ENCODE measurements at regions not wholly inside any gene's neighbourhood (a gene's known extent, or its start where the extent isn't known, plus 50 kb on each side); places are given as distances from the start of the nearest gene placed in this dataset.
A peak's percentile ranks its signal among the peaks of the same experiment; 100 is the strongest.

DNA sequence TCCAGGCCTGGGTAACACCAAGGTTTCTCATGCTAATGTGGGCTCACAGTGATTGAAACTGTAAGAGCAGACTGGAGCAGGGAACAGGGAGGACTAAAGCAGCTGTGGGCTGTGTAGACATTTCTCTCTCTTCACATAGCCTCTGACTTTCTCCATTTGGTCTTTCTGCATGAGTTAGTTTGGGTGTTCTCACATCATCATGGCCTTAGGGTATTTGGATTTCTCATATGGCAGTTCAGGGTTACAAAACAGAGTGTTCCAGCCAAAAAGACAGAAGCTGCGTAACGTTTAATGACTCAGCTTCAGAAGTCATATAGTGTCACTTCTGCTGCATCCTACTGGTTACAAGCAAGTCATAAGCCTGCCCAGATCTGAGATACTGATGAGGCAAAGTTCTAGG lies 52.0 kb upstream of the OSBPL8 start:
- no peak for DNase-seq

DNA sequence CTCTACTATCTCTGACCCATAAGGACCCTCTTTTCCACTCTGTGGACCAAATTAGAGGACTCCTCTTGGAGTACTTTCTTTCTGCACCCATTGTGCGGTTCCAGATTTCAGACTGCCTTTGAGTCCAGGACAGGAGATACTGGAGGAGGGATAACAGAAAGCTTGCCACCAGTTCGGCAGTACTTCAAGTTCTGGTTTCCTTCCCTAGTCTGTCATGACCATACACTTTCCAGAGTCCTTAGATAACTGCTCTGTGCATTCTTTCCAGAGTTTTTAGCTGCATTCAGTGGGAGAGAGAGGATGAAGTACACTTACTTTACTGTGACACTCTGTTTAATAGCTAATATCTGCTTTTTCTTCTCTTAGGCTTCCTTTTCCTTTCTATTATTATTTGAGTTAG lies 54.8 kb upstream of the OSBPL8 start:
- DNase-seq: no peak

DNA sequence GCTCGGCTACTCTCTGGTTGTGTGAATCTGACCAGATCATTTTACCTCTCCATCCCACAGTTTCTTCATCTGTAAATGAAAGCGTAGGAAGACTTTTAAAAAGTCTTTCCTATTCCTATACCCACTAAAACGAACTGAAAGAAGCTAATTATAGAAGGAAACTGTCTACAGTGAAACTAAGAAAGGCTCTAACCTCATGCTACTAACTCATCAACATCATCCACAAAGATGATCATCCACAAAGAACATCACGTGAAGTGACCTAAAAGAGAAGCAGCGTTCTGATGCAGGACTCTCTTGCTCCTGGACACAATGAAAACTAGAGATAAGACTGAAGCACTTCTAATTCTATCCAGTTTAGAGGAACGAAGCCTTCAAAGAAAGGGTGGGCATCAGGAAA lies 58.5 kb upstream of the OSBPL8 start:
- no peak for DNase-seq

DNA sequence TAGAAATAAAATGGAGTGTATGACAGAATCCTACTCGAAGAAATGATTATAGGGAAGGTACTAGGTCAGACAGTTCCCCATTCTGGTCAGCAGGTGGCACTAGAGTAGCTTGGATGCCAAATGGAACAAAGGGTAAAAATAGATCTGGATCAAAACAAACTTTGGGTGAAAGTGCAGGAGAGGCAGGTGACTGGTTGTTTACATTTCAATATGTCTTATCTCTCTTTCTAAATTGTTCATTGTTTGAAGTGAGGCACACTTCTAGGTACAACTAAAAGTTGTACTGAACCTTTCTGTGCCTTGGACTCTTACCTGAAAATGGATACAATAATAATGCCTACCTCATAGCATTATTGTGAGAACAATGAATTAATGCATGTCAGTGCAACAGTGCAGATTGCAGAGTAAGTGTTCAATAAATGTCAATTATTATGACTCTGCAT lies 62.0 kb upstream of the OSBPL8 start:
- DNase-seq: peak; percentile 31

DNA sequence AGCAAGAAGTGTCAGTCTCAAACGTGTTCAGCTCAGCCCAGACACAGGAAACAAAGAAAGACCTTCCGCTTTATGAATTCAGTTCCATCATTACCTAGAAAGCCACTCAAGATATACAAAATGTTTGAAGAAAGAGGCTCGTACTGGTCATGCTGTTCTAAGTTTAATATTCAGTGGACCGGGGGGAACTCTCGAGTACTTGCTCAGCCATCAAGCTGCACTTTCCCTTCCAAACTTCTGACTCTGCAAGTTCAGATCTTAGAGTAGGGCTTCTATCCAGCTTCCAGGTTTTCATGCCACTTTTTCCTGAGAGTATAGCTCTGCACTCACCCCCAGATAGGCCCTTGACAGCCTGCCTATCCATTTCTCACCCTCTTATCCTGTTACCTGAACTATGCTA lies 62.8 kb upstream of the OSBPL8 start:
- no peak for DNase-seq

DNA sequence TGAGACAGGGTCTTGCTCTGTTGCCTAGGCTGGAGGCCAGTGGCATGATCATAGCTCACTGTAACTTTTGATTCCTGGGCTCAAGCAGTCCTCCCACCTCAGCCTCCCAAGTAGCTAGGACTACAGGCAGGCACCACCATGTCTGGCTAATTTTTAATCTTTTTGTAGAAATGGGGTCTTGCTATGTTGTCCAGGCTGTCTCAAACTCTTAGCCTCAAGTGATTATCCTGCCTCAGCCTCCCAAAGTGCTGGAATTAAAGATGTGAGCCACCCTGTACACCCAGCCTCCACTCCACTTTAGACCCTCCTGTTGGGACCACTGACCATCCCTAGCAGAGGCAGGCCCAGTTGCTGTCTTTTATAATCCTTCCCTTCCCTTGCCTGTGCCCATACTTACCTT lies 63.3 kb upstream of the OSBPL8 start:
- no peak for DNase-seq

DNA sequence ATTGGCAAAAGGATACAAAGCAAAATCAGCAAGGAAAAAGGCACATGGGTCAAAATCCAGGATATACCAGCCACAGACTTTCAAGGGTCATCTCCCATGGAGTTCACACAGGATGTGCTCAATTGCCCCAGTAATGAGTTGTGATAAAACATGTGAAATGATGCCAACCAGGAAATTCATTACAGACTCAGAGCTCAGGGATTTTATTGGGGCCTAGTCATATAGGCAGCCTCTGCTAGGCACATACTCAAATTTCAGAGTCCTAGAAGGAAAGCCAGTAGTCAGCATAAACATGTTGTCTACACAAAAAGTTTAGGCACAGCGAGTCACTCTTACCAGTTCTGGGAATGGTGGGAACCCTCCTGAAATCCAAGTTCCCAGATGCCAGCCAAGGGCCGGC lies 64.4 kb upstream of the OSBPL8 start:
- DNase-seq: no peak

DNA sequence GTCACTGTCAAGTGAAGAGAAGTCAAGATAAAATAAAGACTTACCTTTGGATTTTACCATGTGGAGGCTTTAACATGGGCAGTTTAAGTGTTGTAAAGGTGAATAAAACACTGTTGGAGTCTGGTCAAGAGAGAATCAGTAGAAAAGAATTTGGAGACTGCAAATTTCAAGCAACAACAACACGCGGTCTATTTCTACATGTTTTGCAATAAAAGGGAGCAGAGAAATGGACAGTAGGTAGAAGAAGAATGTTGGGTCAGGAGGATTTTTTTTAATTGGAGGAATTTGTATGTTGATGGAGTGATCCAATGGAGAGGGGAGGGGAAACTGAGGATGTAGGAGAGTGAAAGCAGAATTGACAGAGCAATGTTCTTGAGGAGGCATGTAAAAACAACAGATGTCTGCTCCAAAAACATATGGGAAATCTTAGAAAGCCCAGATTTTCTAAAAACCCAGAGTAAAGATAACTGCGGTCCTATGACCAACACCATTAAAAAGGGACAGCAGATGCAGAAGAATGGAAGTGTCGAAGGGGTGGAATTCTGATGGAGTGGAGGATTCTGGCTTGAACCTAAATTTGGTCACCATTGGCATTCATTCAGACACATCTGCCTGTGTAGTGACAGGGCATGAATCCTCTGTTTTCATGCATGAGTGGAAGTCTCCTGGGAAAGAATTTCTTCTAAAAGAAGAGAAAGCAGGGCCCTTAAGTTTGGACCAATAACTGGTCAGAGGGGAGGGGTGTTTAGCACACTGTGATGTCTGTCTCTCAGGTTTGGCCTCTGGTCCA lies 68.0 kb upstream of the OSBPL8 start:
- no peak for DNase-seq

DNA sequence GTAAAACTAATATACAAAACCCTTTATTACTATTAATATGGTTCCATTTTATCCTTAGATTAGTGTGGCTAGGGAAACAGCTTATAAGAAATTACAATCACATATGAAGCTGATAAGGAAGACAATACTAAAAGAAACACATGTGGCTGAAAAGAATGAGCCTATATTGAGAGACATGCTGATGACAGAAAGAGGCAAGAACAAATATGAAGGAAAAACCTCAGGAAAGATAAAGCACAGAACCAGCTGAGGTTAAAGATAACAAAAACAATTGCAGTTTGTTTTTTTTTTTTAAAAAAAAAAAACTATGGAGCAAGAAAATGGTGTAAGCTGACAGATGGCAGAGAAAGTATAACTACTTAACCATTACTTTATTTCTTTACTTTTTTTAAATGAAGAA lies 69.2 kb upstream of the OSBPL8 start:
- DNase-seq: no peak

DNA sequence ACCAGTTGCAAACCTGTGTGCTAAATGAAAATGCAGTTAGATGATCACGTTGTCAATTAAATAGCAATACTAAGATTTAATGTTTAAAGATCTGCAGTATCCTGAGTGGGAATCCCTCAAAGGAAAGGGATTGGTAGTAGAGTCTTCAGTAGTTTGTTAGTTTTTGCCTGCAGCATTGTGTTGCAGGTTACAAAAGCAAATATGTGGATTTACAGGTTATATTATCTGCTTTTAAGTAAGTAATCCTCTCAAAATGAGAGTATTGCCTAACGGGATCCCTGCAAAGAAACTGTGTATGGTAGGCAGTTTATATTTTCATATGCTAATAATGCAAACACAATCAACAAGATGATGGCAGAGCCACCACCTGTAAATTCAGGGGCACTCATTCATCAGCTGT lies 72.2 kb upstream of the OSBPL8 start:
- no peak for DNase-seq

DNA sequence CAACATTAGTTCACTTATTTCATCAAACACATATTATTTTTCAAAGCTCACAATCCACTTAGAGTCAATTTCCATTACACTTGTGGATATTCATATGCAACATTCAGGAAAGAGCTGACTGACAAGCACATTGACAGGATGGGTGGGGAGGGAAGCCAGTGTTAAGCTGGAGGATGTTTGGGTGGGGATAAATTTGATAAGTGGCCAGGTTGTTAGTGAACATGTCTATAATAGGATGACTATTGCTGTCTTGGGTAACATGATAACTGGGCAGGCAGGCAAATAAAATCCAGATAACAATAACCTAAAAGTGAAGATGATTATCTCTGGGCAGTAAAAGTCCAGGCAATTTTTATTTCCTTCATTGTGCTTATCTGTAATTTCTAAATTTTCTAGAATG lies 73.8 kb upstream of the OSBPL8 start:
- DNase-seq: no peak

DNA sequence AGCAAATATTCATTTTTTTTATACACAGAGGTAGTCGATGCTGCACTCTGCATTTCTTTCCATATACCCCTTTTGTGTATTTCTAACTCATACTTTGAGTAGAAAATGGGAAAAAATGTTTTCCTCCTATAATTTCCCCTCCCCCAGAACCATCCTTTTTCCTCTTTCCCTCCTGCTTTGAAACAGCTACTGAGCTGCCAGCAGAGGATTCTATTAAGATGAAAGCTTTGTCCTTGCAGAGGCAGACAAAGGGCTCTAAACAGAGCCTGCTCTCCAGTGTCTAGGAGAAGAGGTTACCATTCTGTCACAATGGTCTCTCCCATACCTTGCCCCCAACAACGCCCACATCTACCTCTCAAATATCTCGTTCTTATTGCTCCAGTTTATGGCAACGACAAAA lies 74.6 kb upstream of the OSBPL8 start:
- DNase-seq: no peak

DNA sequence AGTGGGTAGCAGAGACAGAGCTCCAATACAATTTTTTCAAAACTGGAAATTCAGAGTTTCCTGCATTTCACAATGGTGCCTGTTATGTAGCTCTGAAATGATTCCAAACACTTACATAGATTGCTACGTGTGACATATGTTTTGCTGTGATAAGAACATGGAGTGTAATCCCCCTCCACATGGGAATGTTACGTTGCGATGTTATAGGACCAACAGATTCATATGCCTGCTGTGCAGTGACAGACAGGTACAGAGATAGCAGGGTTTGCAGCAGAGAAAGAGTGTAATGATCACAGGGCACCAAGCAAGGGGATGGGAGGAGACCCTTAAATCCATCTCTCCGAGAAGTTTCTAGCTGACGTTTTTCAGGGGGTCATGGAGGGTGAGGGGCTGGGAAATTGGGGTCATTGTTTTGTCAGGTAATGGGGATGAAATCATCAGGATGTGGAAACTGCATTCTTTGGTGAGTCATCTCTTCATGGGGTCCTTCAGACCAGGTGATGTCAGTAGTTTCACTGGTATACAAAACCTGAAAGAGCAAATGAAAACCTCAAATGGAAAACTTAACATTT lies 76.6 kb upstream of the OSBPL8 start:
- DNase-seq: no peak

DNA sequence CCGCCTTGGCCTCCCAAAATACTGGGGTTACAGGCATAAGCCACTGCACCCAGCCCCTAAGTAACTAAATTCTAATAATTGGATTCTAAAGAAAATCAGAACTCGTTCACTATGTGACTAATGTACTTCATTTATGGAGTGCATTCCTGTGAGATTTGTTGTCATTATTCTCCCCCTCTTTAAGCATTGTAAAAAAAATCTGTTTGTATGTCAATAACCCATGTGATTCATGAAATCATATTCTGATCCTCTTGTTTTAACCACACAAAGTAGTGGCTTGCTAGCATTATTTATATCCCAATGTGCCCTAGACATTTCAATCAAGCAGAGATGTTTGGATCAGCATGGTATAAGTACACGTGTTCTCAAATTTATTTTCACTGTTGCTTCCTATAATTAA lies 78.2 kb upstream of the OSBPL8 start:
- no peak for DNase-seq

DNA sequence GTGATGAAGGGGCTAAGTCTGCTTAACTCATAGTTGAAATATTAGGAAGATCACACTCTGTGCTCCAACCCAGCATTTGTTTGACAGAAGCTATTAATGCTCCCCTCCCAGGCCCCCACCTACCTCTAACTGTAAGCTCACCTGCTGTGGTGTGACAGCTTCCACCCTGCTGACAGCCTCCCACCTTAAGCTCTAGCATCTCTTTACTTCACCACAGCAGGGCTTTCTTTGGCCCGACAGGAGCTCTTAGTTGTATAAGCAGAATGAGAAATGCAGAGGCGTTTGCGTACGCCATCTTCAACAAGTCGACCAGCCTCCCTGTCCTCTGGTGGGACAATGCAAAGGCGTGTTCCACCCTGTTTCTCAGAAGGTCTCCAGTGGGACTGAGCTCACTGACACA lies 80.1 kb upstream of the OSBPL8 start:
- DNase-seq: no peak

DNA sequence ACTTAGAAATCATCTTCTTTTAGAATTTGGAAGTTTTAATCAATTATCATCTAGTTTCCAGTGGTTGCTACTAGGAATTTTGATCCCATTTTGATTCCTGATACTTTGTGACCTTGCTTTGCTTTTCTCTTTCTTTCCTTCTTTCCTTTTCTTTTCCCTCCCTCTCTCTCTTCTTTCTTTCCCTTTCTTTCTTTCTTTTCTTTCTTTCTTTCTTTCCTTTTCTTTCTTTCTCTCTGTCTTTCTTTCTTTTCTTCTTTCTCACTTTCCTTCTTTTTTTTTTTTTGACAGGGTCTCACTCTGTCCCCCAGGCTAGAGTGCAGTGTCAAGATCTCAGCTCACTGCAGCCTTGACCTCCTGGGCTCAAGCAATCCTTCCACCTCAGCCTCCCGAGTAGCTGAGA lies 81.5 kb upstream of the OSBPL8 start:
- DNase-seq: no peak

DNA sequence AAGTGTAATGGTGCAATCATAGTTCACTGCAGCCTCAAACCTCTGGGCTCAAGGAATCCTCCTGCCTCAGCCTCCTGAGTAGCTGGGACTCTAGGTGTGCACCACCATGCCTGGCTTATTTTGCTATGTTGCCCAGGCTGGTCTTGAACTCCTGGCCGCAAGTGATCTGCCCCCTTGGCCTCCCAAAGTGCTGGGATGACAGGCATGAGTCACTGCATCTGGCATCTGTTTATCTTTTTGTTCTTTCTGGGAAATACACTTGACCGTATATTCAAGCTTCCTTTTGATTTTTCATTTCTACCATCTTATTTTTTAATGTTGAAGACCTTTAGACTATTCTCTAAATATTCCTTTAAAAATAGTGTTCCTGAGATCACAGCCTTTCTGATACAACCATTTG lies 82.4 kb upstream of the OSBPL8 start:
- DNase-seq: no peak

DNA sequence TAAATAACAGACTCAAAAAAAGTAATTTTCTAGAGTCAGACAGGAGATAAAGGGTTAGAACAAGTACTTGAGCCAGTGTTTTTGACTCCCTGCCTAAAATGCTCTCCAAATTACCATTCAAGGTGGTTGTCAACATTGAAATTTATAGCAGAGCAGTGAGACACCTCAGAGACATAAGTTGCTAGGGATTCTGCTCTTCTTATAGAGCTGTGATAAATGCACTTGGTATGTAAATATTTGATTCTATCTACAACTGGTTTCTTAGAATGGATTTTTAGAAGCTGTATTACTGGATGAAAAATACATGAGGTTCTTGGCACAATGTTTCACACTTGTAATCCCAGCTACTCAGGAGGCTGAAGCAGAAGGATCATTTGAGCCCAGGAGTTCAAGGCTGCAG lies 83.9 kb upstream of the OSBPL8 start:
- DNase-seq: no peak

DNA sequence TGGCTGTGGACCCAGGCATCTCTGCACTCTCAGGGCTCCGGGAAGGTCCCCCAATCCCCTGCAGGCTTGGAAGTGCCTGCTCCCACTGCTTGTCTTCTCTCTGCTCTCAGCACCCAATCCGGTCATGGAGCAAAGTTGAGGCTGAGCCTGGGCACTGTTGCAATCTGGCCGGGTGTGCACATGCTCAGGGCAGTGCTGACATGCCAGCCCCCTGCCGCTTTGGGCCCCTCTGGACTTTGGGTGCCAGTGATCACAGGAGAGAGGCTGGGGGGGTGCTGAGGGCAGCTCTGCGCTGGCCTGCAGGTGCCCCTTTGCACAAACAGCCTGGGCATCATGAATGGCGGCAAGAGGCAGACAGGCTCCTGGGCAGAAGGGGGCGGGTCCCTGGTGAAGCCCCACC lies 85.4 kb upstream of the OSBPL8 start:
- DNase-seq: no peak

DNA sequence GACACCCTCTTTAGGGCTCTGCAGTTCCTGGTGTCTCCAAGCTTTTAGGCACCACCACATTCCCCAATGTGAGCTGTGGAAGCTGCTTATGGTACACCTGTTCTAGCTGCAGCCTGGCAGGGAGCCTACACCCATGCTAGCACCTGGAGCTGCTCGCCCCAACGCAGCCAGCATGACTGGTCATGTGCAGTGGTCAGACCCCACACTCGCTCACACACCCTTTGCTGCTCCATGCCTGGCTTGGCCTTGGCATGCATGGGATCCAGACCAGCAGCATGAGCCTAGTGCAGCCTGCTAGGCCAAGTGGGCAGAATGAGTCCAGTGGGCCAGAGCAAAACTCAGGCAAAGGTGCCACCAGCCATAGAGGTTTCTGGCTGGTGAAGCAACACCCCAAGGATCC lies 86.4 kb upstream of the OSBPL8 start:
- no peak for DNase-seq

DNA sequence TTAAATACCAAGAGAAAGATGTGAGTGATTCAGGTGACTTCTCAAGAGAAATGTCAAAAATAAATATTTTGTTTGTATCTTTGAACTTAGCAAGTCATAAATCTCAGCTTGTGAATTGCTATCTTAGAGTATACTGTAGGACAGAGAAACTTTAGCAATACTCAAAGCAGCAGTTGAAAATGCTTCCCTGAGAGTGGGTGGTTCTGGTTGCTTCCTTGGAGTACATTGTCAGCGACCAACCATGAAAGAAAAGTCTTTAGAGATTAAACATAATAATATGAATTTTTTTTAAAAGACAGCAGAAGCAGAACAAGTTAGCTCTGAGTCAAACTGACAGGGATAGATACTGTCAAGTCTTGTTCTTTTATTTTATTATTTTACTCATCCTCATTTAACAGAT lies 86.8 kb upstream of the OSBPL8 start:
- DNase-seq: no peak

DNA sequence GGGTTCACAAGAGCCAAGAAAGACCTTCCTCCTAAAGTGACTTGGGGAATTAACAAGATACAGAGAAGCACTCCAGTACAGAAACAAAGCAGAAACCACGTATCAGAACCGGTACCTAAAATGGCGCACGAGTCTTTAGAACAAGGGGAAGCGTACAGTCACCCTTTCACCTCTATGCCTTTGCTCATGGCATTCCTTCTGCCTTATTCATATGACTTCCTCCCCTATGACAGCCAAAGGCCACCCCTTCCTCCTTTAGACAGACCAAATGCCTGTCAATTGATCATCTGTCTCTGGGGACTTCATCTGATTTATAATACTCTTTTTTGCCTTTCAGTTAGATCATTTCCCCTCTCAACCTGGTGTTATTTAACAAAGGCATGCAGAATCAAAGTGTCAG lies 89.5 kb upstream of the OSBPL8 start:
- DNase-seq: no peak

DNA sequence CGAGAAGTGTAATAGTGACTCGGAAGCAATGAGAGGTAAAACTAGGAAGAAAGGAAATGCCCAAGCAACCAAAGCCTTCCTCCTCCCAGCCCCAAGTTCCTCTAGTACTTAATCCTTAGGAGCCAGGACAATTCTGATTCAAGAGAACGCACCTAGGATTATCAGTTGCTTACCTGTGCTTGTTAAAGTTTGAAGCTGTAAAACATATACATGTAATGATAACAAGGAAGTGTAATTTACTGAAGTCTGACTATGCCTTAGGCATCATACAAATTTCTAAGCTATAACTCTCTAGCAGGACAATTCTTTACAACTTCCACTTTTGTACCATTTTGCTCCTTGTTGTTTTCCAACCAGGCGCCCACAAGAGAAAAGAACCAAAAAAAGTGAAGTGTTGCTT lies 92.8 kb upstream of the OSBPL8 start:
- no peak for DNase-seq

DNA sequence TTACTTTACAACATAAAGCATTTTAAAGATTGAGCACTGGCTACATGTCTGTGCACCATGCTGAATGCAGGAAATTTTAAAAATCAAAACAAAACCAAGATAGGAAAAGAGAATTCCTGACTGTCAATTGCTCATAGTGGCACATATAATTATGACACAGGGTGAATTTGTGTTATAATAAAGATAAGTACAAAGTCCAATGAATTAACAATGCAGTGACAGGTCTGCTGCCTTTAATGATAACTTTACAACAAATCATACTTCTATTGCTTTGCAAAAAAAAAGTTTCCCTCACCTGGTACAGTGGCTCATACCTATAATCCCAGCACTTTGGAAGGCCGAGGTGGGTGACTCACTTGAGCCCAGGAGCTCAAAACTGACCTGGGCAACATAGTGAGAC lies 93.8 kb upstream of the OSBPL8 start:
- no peak for DNase-seq

DNA sequence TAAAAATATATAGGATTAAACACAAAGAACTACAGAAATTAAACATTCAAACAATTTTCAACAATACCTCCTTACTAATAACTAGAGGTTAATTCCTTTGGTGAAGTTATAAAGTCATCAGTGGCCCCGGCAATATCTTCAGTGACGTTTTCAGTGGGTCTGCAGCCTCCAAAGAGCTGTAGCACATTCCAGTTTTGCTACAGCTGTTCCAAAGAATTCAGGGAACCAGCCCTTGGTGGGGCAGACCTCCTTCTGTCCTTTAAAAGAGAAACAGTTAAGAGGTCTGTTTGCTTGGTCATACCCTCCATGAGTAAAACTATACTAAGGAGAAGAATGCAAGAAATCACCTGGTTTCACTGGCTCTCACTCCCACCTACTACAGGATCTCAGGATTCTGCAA lies 99.2 kb upstream of the ZDHHC17 start:
- no peak for DNase-seq

All from NCI-H2171 (cell line).